Activated naive CD4-positive, alpha-beta T cell treated with anti-CD3 and anti-CD28 coated beads, Interleukin-2, amount 50 U/mL, for 72 hours (primary cell): ENCODE measurements at regions not wholly inside any gene's neighbourhood (a gene's known extent, or its start where the extent isn't known, plus 50 kb on each side); places are given as distances from the start of the nearest gene placed in this dataset.

Experiments
- ATAC-seq, 2 donors: fragments of 150-1000 bp; cut with Tn5 transposase; 2 replicates each; pipeline ENCODE4 v1.10.0; 2021; ENCODE audit warnings: mild to moderate bottlenecking in 2 of 2, moderate library complexity in 2 of 2
- DNase-seq, 2 donors: peaks; one replicate each; pipeline ENCODE4 v3.0.0; 2021 to 2022; ENCODE audit warnings: low spot score in 2 of 2
- H3K27ac Mint-ChIP-seq, 2 donors: one replicate each; pipeline ENCODE4 v1.8.0; 2022; ENCODE audit warnings: mild to moderate bottlenecking in 2 of 2, mixed read lengths in 2 of 2
- H3K36me3 Mint-ChIP-seq, 2 donors: one replicate each; pipeline ENCODE4 v1.8.0; 2022; ENCODE audit warnings: mixed read lengths in 2 of 2
- H3K9me3 Mint-ChIP-seq, 2 donors: one replicate each; pipeline ENCODE4 v1.8.0; 2022; ENCODE audit warnings: mixed read lengths in 2 of 2

DNA sequence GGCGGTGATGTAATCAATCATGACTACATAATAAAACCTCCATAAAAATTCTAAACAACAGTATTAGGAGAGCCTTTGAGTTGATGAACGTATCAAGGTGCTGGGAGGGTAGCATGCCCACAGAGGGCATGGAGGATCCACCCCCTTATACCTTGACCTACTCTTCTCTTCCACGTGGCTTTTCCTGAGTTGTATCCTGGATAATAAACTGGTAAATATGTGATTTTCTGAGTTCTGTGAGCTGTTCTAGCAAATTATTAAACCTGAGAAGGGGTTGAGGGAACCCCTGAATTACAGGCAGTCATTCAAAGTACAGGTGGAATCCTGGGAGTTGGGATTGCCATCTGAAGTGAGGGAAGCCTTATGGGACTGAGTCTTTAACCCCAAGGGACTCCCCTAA lies 446.9 kb downstream of the DYNC2H1 start:
- H3K27ac Mint-ChIP-seq = no peak overlapping the region
- DNase-seq = no peak
- ATAC-seq = no peak
- no peaks in the 10 kb centered on the region for H3K9me3 Mint-ChIP-seq
- H3K36me3 Mint-ChIP-seq = no peaks in the 10 kb centered on the region

DNA sequence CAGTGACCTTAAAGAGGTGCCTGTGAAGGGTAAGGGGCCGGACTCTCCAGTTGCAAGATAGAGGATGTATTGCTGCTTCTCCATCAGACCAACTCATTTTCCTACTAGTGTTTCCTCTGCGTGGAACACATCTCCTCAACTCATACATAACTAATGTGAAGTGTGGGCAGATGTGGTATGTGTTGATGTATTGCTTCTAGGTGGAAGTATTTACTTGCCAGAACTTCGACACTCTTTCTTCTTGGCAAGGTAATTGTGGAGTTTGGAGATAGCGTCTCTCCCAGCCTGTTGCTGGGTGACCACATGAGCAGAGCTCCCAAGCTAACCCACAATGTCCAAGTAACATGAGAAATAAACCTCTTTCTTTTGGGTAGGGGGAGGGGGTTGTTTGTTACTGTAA lies 456.9 kb downstream of the DYNC2H1 start:
- ATAC-seq (no peak), DNase-seq (no peak)

DNA sequence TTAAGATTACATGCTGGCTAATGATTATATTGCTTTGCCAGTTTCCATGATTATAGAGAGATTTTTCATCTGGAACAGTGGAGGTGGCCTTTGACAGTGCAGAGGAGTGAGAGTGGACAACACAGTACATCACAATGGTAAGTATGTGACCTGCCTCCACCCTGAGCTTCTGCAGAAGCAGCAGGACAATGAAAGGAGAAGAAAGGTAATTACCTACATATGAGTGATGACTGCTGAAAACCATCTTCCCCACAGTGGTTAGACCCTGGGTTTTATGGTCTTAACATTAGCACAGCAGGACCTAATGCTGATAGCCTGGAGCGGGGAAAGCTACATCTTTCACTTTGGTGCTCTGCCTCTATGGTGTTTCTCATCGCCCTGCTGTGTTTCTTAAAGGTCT lies 454.7 kb upstream of the DDI1 start:
- Mint-ChIP-seq H3K9me3 (peaks cover 5 to 7% of the 10 kb centered on the region in 2 donors), H3K36me3 (no peaks in the 10 kb centered on the region), H3K27ac (no peak overlapping the region)
- DNase-seq (no peak), ATAC-seq (no peak)

More for the DNA sequence above, 456.9 kb downstream of the DYNC2H1 start:
- peaks cover 5 to 6% of the 10 kb centered on the region in 2 donors for H3K9me3 Mint-ChIP-seq
- H3K27ac Mint-ChIP-seq = no peak overlapping the region
- H3K36me3 Mint-ChIP-seq = no peaks in the 10 kb centered on the region

DNA sequence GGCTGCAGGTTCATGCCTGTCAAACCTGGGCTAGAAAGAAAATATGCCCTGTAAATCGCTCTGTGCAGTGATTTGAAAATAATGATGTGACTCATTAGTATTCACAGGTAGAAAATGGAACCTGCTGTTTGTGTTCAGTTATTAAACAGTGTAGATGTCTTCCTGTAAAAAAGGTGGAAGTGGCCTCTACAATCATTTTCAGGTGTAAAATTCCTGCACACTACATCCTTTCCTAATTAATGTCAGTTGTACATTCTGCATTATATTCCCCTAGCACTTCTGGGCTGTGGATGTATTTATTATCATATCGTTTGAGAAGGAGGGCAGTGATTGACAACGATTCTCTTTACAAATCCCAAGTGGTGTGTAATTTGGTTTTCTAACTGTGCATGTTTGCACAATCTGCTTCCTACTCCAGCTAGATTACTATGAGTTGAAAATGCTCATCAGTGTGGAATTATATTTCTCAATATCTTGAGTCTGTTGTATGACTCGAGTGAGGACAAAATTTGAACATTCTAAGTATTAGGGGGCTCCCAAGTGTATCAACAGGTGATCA lies 454.0 kb upstream of the DDI1 start:
- no peak for DNase-seq
- no peak for ATAC-seq
- no peaks in the 10 kb centered on the region for H3K36me3 Mint-ChIP-seq
- peaks cover 5 to 7% of the 10 kb centered on the region in 2 donors for H3K9me3 Mint-ChIP-seq
- H3K27ac Mint-ChIP-seq = no peak overlapping the region

DNA sequence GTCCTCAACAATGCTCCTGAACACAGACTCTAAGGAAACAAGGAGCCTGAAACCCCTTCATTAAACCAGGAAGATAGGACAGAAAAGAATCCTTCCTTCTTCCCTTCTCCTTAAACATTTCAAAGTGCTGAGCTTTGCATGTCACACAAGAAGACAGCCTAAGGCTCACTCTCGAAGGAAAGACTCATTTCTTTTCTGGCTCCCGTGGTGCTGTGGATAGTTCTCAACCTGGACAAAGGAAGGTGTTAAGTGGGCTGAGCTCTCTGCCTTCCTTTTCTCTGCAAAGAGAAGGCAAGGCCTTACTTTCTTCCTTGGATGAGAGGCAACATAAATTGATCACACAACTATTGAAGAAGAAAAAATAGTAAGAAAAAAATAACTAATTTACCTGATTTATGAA lies 452.4 kb upstream of the DDI1 start:
- DNase-seq (no peak), ATAC-seq (no peak)
- no peak overlapping the region for H3K27ac Mint-ChIP-seq
- H3K9me3 Mint-ChIP-seq = peaks cover 5 to 7% of the 10 kb centered on the region in 2 donors
- H3K36me3 Mint-ChIP-seq = no peaks in the 10 kb centered on the region

DNA sequence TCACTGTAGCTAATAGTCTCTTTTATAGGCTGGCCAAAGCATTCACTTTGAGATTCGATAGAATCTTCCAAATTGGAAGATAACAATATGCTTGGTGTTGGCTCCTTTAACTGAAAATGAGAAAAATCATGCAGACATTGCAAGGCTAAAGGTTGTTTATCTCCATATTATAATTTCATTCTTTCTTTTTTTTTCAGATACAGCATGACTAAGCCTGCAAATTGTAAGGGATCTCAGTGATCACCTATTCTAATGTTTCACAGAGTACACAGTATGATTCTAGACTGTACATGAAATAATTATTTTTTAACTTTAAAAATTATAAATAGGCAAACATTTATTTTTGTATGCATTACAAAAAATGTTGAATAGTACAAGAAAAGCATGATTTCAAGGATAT lies 451.7 kb upstream of the DDI1 start:
- Mint-ChIP-seq H3K27ac (no peak overlapping the region), H3K36me3 (no peaks in the 10 kb centered on the region), H3K9me3 (peaks cover 5% of the 10 kb centered on the region in 2 donors)
- DNase-seq (no peak), ATAC-seq (no peak)

DNA sequence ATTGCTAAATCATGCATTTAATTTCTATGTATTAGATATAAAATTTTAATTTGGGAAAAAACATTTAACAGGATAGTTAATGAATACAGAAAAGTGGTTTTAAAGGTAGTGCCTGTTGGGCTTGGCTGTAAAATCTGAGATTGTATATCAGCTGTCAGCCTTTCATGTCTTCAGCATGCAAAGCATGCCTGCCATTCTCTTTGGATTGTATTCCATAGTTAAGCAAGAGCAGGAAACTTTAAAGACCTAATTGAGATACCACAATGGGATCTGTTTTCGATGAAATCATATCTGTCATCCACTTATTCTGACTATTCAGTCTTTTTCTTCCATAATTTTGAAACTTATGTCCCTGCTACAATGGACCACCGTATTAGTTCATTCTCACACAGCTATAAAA lies 451.0 kb upstream of the DDI1 start:
- ATAC-seq (no peak), DNase-seq (no peak)
- Mint-ChIP-seq H3K9me3 (no peaks in the 10 kb centered on the region), H3K27ac (no peak overlapping the region), H3K36me3 (no peaks in the 10 kb centered on the region)

DNA sequence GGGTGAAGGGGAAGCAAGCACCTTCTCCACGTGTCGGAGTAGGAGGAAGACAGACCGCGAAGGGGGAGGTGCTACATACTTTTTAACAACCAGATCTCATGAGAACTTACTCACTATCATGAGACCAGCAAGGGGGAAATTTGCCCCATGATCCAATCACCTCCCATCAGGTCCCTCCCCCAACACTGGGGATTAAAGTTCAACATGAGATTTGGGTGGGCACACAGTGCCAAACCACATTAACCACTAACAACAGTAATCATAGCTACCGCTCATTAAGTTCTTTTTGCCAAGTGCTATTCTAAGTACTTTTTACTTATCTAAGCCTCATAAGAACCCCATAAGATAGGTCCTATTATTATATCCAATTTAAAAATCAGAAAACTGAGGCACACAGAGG lies 450.5 kb upstream of the DDI1 start:
- no peak overlapping the region for H3K27ac Mint-ChIP-seq
- ATAC-seq (no peak), DNase-seq (no peak)
- H3K36me3 Mint-ChIP-seq = no peaks in the 10 kb centered on the region
- no peaks in the 10 kb centered on the region for H3K9me3 Mint-ChIP-seq

DNA sequence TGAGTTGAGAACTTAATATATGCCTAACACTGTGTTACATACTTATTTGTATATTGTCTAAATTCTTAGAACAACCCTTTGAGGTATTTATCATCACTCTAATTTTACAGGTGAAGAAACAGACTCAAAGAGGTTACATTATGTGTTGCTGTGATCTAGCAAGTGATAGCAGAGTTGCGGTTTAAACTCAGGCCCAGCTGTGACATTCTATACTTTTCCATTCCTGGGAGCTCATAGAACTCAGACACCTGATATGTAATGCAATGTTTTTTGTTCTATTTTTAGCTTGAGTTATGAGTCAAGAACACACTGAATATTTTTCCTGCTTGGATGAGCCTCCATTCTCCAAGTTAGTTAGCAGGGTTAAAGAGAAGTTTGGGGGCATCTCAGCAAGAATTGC lies 449.7 kb upstream of the DDI1 start:
- no peak for DNase-seq
- H3K9me3 Mint-ChIP-seq = no peaks in the 10 kb centered on the region
- H3K36me3 Mint-ChIP-seq = no peaks in the 10 kb centered on the region
- ATAC-seq = no peak
- H3K27ac Mint-ChIP-seq = no peak overlapping the region

DNA sequence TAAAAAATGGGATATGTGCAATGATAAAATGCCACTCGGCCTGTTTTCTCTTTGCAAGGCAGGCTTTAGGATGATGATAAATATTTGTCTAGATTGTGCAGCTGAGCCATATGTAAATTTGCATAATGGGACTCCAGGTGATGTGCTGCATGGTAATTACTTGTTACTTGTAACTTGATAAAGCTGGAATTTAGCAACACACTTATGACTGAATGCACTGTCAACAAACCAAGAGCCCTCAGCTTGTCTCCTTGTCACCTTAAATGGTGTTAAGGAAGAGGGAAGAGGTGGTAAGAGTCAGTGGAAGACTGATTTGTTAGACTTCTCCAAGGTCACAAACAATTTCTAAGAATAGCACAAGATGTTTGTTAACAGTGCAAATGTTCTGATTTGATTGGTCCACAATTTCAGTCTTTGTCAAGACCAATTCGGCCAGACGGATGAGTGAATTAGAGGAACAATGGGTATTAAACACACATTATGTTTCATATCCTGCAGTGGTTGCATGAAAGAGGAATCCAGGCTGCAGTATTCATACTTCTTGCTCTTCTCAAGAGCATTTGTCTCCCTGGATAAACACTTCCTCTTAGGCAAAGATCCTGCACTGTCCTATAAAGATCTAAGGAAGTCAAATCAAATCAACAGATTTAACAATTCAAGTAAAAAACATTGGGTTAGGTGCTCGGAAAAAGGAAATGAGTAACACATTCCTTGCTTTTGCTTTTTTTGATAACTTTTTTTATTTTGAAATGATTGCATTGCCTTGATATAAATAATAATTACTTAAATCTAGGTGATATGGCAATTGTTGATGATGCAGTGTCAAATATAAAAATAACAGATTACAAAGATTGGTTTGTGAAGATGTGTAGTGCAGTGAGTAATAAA lies 448.3 kb upstream of the DDI1 start:
- Mint-ChIP-seq H3K27ac (no peak overlapping the region), H3K36me3 (no peaks in the 10 kb centered on the region), H3K9me3 (no peaks in the 10 kb centered on the region)
- DNase-seq (no peak), ATAC-seq (no peak)

DNA sequence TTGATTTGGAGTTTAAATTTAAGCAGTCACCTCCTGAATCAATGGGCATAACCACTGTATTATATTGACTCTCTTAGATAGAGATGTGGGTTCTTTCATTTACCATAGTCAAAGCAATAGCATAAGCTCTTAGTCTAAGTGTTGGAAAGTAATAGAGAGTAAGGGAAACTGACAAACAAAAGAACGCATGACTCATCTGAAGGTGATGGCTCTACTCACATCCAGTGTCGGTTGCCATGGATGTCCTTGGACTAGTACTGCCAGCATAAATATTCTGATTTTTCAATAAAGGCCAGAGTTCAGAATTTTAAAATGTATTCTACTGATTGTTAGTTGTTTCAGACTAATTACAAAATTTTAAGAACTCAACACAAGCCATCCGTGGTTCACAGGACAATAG lies 444.9 kb upstream of the DDI1 start:
- H3K27ac Mint-ChIP-seq = no peak overlapping the region
- DNase-seq = no peak
- no peaks in the 10 kb centered on the region for H3K9me3 Mint-ChIP-seq
- H3K36me3 Mint-ChIP-seq = no peaks in the 10 kb centered on the region
- ATAC-seq = no peak

DNA sequence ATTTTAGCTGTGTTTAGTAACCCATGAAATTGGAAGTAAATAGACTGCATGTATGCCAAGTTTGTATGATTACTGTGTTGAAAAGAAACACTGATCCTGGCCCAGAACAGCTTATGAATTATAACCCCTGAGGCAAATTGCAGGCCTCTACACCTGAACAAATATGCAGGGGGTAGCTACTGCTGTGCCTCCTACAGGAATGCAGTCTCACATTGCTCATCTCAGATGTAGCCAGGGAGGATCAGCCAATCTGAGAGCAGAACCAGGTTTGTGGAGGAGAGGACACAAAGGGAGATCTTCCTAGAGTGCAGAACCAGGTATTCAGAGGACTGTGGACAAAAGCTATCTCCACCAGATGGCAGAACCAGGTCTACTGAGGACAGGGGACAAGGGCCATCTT lies 442.2 kb upstream of the DDI1 start:
- H3K27ac Mint-ChIP-seq = no peak overlapping the region

DNA sequence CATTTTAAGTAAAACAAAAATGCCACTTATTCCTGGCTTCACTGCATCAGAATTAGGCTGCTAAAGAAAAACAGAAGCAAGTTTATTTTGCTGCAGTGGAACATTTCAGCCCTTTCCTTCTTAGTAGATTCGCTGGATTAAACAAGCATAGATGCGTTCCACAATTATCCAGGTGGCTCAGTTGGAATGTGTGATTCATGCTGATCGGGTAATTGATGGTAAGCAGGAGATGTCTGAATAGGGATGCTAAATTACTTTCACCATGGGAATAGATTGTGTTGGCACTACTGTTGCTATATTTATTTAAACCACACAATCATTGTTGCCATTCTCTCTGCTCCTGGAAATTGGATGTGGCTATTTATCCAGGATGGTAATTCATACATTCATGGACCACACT lies 440.1 kb upstream of the DDI1 start:
- Mint-ChIP-seq H3K9me3 (no peaks in the 10 kb centered on the region), H3K36me3 (no peaks in the 10 kb centered on the region), H3K27ac (no peak overlapping the region)
- ATAC-seq = no peak
- no peak for DNase-seq

More for the DNA sequence above, 442.2 kb upstream of the DDI1 start:
- no peak for DNase-seq
- H3K36me3 Mint-ChIP-seq = no peaks in the 10 kb centered on the region
- no peak for ATAC-seq
- H3K9me3 Mint-ChIP-seq = no peaks in the 10 kb centered on the region

DNA sequence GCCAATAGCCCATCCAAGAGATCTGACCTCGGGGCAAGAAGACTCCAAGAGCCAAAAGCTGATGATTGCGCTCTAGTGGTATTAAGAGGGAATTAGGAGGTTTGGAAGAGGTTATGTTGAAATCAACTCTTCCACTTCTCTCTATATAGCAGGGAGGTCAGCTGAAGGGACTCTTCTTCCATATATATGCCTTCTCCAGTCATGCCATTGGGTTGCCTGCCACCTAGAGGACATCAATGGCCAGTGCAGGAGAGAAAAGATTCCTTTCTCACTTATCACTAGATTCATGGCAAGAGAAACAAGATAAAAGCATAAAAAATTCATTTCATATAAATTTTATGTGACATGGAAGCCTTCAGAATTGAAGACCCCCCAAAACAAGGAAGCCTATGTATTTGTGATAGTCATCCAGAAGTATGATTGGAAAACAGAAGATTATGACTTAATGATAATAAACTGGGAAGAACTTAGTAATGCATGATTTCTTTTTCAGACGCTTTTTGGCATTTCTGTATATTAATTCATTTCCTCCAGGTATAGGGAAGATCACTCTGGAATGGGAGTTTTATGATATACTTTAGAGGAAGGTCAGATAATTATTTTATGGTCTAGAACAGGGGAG lies 435.1 kb upstream of the DDI1 start:
- ATAC-seq (peak in 1 of 2 donors; percentile 55), DNase-seq (peak in 1 of 2 donors; percentile 13)
- no peaks in the 10 kb centered on the region for H3K9me3 Mint-ChIP-seq
- no peak overlapping the region for H3K27ac Mint-ChIP-seq
- no peaks in the 10 kb centered on the region for H3K36me3 Mint-ChIP-seq

DNA sequence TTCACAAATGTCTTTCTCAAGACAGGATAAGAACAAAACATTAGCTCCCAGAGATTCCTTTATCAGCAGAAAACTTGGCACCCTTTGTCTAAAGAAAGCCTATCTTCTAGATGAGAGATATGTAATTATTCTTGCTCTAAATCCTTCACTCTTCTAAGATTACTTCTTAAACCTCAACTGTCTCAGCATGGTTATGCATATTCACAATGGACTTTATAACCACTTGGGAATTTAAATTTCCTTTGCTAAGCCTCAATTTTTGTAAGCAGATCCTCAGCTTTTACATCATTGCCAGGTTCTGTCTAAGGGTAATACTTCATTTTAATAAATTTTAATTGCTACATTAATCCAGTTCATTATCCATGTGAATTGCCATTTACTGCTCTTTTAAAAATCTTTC lies 433.6 kb upstream of the DDI1 start:
- no peaks in the 10 kb centered on the region for H3K36me3 Mint-ChIP-seq
- no peaks in the 10 kb centered on the region for H3K9me3 Mint-ChIP-seq
- ATAC-seq (no peak), DNase-seq (no peak)
- H3K27ac Mint-ChIP-seq = no peak overlapping the region

DNA sequence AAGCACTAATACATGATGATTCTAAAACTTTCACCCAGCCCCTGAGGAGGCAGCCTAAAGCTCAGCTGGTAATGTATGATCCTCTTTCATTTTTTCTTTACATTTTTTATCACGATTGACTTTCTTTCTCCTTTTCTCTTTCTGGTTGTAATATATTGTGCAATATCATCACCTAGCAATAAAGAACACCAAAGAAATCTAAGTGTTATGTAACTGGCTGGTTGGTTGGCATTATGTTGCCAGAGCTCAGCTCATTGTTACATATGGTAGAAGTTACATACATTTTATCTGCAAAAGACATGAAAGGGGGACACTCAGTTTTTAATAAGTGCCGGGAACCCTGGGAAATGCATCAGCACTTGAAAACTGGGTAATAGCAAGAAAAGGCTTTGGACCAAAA lies 432.1 kb upstream of the DDI1 start:
- no peaks in the 10 kb centered on the region for H3K36me3 Mint-ChIP-seq
- DNase-seq (no peak), ATAC-seq (no peak)
- no peaks in the 10 kb centered on the region for H3K9me3 Mint-ChIP-seq
- no peak overlapping the region for H3K27ac Mint-ChIP-seq

DNA sequence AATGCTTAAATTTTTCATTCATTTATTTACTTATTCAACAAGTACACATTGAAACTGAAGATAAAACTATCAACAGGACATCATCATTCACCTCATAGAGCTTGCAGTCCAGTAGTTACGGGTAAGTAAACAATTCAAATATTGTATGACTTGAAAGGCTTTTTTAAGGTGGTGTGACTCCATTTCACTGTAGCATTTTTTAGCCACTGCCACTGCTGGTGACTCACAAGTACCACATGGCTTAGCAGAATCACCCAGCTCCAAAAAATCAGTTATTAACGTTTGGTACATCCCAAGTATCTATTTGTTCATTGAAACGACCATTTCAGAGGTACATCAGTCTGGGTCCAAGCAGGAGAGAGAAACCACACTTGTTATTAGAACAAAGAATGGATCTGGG lies 427.9 kb upstream of the DDI1 start:
- no peak for ATAC-seq

More for the DNA sequence above, 427.9 kb upstream of the DDI1 start:
- DNase-seq = no peak
- Mint-ChIP-seq H3K36me3 (no peaks in the 10 kb centered on the region), H3K27ac (no peak overlapping the region), H3K9me3 (no peaks in the 10 kb centered on the region)
